Upper lobe of right lung (tissue), 1 donor: ENCODE measurements at regions not wholly inside any gene's neighbourhood (a gene's known extent, or its start where the extent isn't known, plus 50 kb on each side); places are given as distances from the start of the nearest gene placed in this dataset.

ENCODE experiments used
- ATAC-seq: fragments of 200-7000 bp; cut with Tn5 transposase; one replicate; pipeline ENCODE4 v1.9.1; 2020; ENCODE audit warnings: mild to moderate bottlenecking, moderate library complexity
- DNase-seq: peaks from one replicate; pipeline ENCODE4 v3.0.0-alpha.2; 2020
- H3K27ac ChIP-seq: fragments of 200-600 bp; one replicate; pipeline ENCODE4 v1.8.0; 2022
- H3K27me3 ChIP-seq: fragments of 200-600 bp; one replicate; pipeline ENCODE4 v1.8.0; 2022; ENCODE audit warnings: mild to moderate bottlenecking
- H3K36me3 ChIP-seq: fragments of 200-600 bp; one replicate; pipeline ENCODE4 v1.8.0; 2022
- H3K4me1 ChIP-seq: fragments of 200-600 bp; one replicate; pipeline ENCODE4 v1.8.0; 2022
- H3K4me3 ChIP-seq: fragments of 200-600 bp; one replicate; pipeline ENCODE4 v1.8.0; 2022; ENCODE audit warnings: mild to moderate bottlenecking
- H3K9me3 ChIP-seq: fragments of 200-600 bp; one replicate; pipeline ENCODE4 v1.8.0; 2022
- intact Hi-C: fragments of 100-400 bp; cut with DNase I; formaldehyde crosslinking; loops from one replicate; pipeline ENCODE4 v1.11.0; 2022
- TF ChIP-seq, protein P1 (sequence below): fragments of 200-600 bp; IDR thresholded peaks from one replicate; pipeline ENCODE4 v1.8.0; 2022; ENCODE audit warnings: antibody characterized with exemption
- donor health status: DM: no; HTN: yes; CAD: no; lungs with severe emphysema.

GRCh38 chr12:61554268-61555008 is 705.8 kb upstream of the USP15 start:
- H3K27ac ChIP-seq = no peak overlapping the region
- intact Hi-C loops = no loop called here

GRCh38 chr12:61563665-61564450 is 696.3 kb upstream of the USP15 start:
- intact Hi-C loops = no loop called here
- H3K4me1 ChIP-seq = no peaks in the 10 kb centered on the region
- no peak overlapping the region for H3K27ac ChIP-seq
- H3K27me3 ChIP-seq = no peaks in the 10 kb centered on the region
- H3K9me3 ChIP-seq = no peaks in the 10 kb centered on the region
- DNase-seq (no peak), ATAC-seq (no peak)
- TF ChIP-seq, protein P1, sequence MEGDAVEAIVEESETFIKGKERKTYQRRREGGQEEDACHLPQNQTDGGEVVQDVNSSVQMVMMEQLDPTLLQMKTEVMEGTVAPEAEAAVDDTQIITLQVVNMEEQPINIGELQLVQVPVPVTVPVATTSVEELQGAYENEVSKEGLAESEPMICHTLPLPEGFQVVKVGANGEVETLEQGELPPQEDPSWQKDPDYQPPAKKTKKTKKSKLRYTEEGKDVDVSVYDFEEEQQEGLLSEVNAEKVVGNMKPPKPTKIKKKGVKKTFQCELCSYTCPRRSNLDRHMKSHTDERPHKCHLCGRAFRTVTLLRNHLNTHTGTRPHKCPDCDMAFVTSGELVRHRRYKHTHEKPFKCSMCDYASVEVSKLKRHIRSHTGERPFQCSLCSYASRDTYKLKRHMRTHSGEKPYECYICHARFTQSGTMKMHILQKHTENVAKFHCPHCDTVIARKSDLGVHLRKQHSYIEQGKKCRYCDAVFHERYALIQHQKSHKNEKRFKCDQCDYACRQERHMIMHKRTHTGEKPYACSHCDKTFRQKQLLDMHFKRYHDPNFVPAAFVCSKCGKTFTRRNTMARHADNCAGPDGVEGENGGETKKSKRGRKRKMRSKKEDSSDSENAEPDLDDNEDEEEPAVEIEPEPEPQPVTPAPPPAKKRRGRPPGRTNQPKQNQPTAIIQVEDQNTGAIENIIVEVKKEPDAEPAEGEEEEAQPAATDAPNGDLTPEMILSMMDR = no peak
- H3K36me3 ChIP-seq = no peaks in the 10 kb centered on the region
- H3K4me3 ChIP-seq = no peak overlapping the region

More at GRCh38 chr12:61554268-61555008, 705.8 kb upstream of the USP15 start:
- no peaks in the 10 kb centered on the region for H3K4me1 ChIP-seq
- DNase-seq (no peak), ATAC-seq (no peak)
- H3K4me3 ChIP-seq = no peak overlapping the region
- no peaks in the 10 kb centered on the region for H3K36me3 ChIP-seq
- TF ChIP-seq, protein P1 = no peak
- no peaks in the 10 kb centered on the region for H3K9me3 ChIP-seq
- H3K27me3 ChIP-seq = no peaks in the 10 kb centered on the region

GRCh38 chr12:61564466-61564865 is 695.7 kb upstream of the USP15 start:
- Histone ChIP-seq H3K36me3 (no peaks in the 10 kb centered on the region), H3K4me3 (no peak overlapping the region), H3K27me3 (no peaks in the 10 kb centered on the region), H3K9me3 (no peaks in the 10 kb centered on the region), H3K4me1 (no peaks in the 10 kb centered on the region), H3K27ac (no peak overlapping the region)
- intact Hi-C loops = no loop called here
- DNase-seq = no peak
- no peak for ATAC-seq
- TF ChIP-seq, protein P1 = no peak

DNA sequence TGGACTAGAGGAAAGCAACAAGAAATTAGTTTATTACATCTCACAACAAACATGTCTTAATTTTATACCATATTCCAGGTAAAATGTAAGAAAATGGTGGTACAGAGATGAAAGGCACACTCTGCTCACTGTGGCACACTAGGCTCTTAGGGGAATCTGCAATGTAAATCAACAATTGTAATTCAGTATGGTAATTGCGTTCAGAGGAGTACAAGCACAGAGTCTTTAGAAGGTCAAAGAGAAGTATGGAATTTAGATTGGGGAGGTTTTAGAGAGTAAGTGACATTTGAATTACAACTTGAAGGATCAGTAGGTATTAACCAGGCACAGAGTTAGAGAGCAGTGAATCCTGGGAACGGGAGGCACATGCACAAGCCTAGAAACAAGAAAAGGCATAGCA is 694.0 kb upstream of the USP15 start:
- H3K27me3 ChIP-seq = no peaks in the 10 kb centered on the region
- intact Hi-C loops = no loop called here
- no peak overlapping the region for H3K27ac ChIP-seq
- ATAC-seq (no peak), DNase-seq (no peak)
- H3K4me3 ChIP-seq = no peak overlapping the region
- H3K9me3 ChIP-seq = no peaks in the 10 kb centered on the region
- TF ChIP-seq, protein P1 = no peak
- no peaks in the 10 kb centered on the region for H3K36me3 ChIP-seq
- no peaks in the 10 kb centered on the region for H3K4me1 ChIP-seq

DNA sequence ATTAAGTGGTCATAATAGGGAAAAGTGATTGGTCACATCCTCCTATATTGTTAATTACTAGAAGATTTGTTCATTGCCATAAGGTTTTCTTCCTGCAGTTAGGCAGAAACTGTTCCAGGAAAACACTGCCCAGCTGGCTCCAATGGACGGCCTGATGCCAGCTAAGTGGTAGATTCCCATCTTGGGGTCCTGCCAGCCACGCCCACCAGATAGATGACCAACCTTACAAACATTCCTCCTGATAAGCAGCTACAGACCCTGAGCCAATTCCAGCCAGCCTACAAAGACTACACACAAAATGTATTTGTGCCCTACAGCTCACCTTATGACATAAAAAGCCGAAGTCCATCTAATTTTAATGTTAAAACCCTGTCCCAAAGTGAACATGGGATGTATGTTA is 685.9 kb upstream of the USP15 start:
- Histone ChIP-seq H3K36me3 (no peaks in the 10 kb centered on the region), H3K27me3 (no peaks in the 10 kb centered on the region), H3K4me1 (no peaks in the 10 kb centered on the region), H3K4me3 (no peak overlapping the region), H3K9me3 (no peaks in the 10 kb centered on the region), H3K27ac (no peak overlapping the region)
- intact Hi-C loops = no loop called here
- TF ChIP-seq, protein P1 = no peak
- no peak for DNase-seq
- no peak for ATAC-seq
